ENCODE measurements at regions not wholly inside any gene's neighbourhood (a gene's known extent, or its start where the extent isn't known, plus 50 kb on each side); places are given as distances from the start of the nearest gene placed in this dataset.
"Not testable (repeated sequence)": the region's sequence is repeated elsewhere in the genome, so short reads cannot be mapped to it uniquely, and the experiment has no call there.

GRCh38 chr1:213782941-213783672 lies 204.7 kb upstream of the PROX1 start:
- DNase-seq (ENCODE audit: low read depth): no peak

GRCh38 chr1:213783893-213784292 lies 203.9 kb upstream of the PROX1 start:
- DNase-seq (ENCODE audit: low read depth): no peak

- DNase-seq (ENCODE audit: low read depth): no peak
Observed at GRCh38 chr1:213786683-213787082, 201.1 kb upstream of the PROX1 start.

- no peak for DNase-seq (ENCODE audit: low read depth)
Observed at GRCh38 chr1:213790565-213790964, 197.2 kb upstream of the PROX1 start.

- no peak for DNase-seq (ENCODE audit: low read depth)
Observed at GRCh38 chr1:213793482-213794067, 194.2 kb upstream of the PROX1 start.

GRCh38 chr1:213796525-213796924 lies 191.2 kb upstream of the PROX1 start:
- no peak for DNase-seq (ENCODE audit: low read depth)

- DNase-seq (ENCODE audit: low read depth): not testable (repeated sequence)
Observed at GRCh38 chr1:213808288-213808687, 179.5 kb upstream of the PROX1 start.

GRCh38 chr1:213817156-213817555 lies 170.6 kb upstream of the PROX1 start:
- DNase-seq (ENCODE audit: low read depth): no peak

- no peak for DNase-seq (ENCODE audit: low read depth)
Observed at GRCh38 chr1:213820362-213821149, 167.2 kb upstream of the PROX1 start.

GRCh38 chr1:213821175-213821942 lies 166.4 kb upstream of the PROX1 start:
- no peak for DNase-seq (ENCODE audit: low read depth)

- DNase-seq (ENCODE audit: low read depth): no peak
Observed at GRCh38 chr1:213821943-213822334, 165.8 kb upstream of the PROX1 start.

GRCh38 chr1:213826891-213827290 lies 160.9 kb upstream of the PROX1 start:
- no peak for DNase-seq (ENCODE audit: low read depth)

- DNase-seq (ENCODE audit: low read depth): no peak
Observed at GRCh38 chr1:213828867-213829266, 158.9 kb upstream of the PROX1 start.

GRCh38 chr1:213829780-213830179 lies 158.0 kb upstream of the PROX1 start:
- no peak for DNase-seq (ENCODE audit: low read depth)

- DNase-seq (ENCODE audit: low read depth): no peak
Observed at GRCh38 chr1:213830371-213830770, 157.4 kb upstream of the PROX1 start.

GRCh38 chr1:213840575-213840974 lies 147.2 kb upstream of the PROX1 start:
- DNase-seq (ENCODE audit: low read depth): no peak

GRCh38 chr1:213844632-213845031 lies 143.1 kb upstream of the PROX1 start:
- DNase-seq (ENCODE audit: low read depth): no peak

- no peak for DNase-seq (ENCODE audit: low read depth)
Observed at GRCh38 chr1:213852107-213852506, 135.7 kb upstream of the PROX1 start.

GRCh38 chr1:213858581-213858980 lies 129.2 kb upstream of the PROX1 start:
- DNase-seq (ENCODE audit: low read depth): no peak

- no peak for DNase-seq (ENCODE audit: low read depth)
Observed at GRCh38 chr1:213861841-213862240, 125.9 kb upstream of the PROX1 start.

- DNase-seq (ENCODE audit: low read depth): no peak
Observed at GRCh38 chr1:213864091-213864490, 123.7 kb upstream of the PROX1 start.

GRCh38 chr1:213868482-213868881 lies 119.3 kb upstream of the PROX1 start:
- DNase-seq (ENCODE audit: low read depth): no peak

All from HS-27A (cell line).